Cardiac muscle cell (in vitro differentiated cells and primary cell): ENCODE measurements at regions not wholly inside any gene's neighbourhood (a gene's known extent, or its start where the extent isn't known, plus 50 kb on each side); places are given as distances from the start of the nearest gene placed in this dataset.

Source experiments
- DNase-seq, 2 donors: peaks; one replicate each; pipeline versions ENCODE4 v3.0.0 to v3.0.0-alpha.2; 2010 to 2017; ENCODE audit warnings: low read depth in 1 of 2, low spot score in 1 of 2
- H3K27ac ChIP-seq: fragments of 200-600 bp; sonication (generic); 2 replicates; pipeline ENCODE4 v1.5.1; 2016
- H3K27me3 ChIP-seq: fragments of 200-600 bp; sonication (generic); 2 replicates; pipeline ENCODE4 v1.6.0; 2016; ENCODE audit warnings: control low read depth
- H3K36me3 ChIP-seq: fragments of 200-600 bp; sonication (generic); 2 replicates; pipeline ENCODE4 v1.5.1; 2016; ENCODE audit warnings: control low read depth
- H3K4me1 ChIP-seq: fragments of 200-600 bp; sonication (generic); 2 replicates; pipeline ENCODE4 v1.8.1; 2017; ENCODE audit warnings: low read depth, mild to moderate bottlenecking, mixed run types
- H3K4me3 ChIP-seq: fragments of 200-600 bp; sonication (generic); 2 replicates; pipeline ENCODE4 v1.5.1; 2016; ENCODE audit warnings: mild to moderate bottlenecking
- H3K9me3 ChIP-seq: fragments of 200-600 bp; sonication (generic); 2 replicates; pipeline ENCODE4 v1.5.1; 2017; ENCODE audit warnings: low read depth, mild to moderate bottlenecking, control low read depth
- CTCF ChIP-seq: IDR thresholded peaks from 2 replicates; pipeline ENCODE4 v1.5.1; 2012; ENCODE audit warnings: low read depth, mild to moderate bottlenecking, low read length

- H3K9me3 ChIP-seq: no peaks in the 10 kb centered on the region
- H3K27me3 ChIP-seq: no peaks in the 10 kb centered on the region
- H3K4me1 ChIP-seq: no peaks in the 10 kb centered on the region
- DNase-seq: no peak
- TF ChIP-seq CTCF: no peak
- no peak overlapping the region for H3K4me3 ChIP-seq
- no peak overlapping the region for H3K27ac ChIP-seq
- no peaks in the 10 kb centered on the region for H3K36me3 ChIP-seq
These were observed 83.8 kb upstream of the KLHL29 start for GRCh38 chr2:23301136-23301535.

DNA sequence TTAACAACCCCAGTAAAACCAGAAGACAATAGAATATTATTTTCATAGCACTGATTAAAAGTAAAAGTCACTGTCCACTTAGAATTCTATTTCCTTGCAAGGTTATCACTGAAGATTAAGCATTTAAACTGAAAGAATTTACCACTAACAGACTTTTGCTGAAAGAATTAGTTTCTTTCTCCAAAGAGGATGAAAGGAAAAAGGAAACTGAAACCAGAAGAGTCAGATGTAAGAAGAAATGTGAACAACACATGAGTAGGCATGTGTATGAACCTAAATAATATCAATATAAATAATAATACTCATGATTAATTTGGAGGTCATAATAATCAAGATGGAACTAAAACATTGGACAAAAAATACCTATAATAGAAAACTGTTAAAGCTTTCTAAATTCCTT is 82.4 kb upstream of the KLHL29 start:
- Histone ChIP-seq H3K9me3 (no peaks in the 10 kb centered on the region), H3K4me3 (no peak overlapping the region), H3K27me3 (no peaks in the 10 kb centered on the region), H3K27ac (no peak overlapping the region), H3K4me1 (no peaks in the 10 kb centered on the region), H3K36me3 (no peaks in the 10 kb centered on the region)
- no peak for TF ChIP-seq CTCF
- DNase-seq: no peak

DNA sequence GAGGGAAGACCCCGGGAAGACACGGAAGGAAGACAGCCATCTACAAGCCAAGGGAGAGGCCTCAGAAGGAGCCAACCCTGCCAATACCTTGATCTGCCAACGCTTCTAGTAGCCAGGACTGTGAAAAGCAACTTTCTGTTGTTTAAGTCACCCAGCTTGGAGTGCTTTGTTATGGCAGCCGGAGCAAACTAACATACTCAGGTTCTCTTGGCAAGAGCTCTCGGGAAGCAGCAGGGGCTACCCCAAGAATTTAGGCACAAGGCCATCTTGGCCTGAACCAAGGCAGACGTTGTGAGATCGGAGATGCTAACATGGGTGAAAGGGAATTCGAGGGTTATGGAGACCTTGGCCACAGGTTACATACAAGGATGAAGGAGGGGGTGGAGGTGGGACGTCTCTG is 78.6 kb upstream of the KLHL29 start:
- Histone ChIP-seq H3K4me1 (no peaks in the 10 kb centered on the region), H3K4me3 (no peak overlapping the region), H3K36me3 (no peaks in the 10 kb centered on the region), H3K27me3 (peaks cover 7% of the 10 kb centered on the region), H3K27ac (no peak overlapping the region), H3K9me3 (no peaks in the 10 kb centered on the region)
- no peak for TF ChIP-seq CTCF
- DNase-seq: no peak

- DNase-seq: no peak
- no peak for TF ChIP-seq CTCF
- no peak overlapping the region for H3K4me3 ChIP-seq
- H3K9me3 ChIP-seq: no peaks in the 10 kb centered on the region
- H3K27me3 ChIP-seq: peaks cover 7% of the 10 kb centered on the region
- no peak overlapping the region for H3K27ac ChIP-seq
- H3K36me3 ChIP-seq: no peaks in the 10 kb centered on the region
- no peaks in the 10 kb centered on the region for H3K4me1 ChIP-seq
These were observed 73.8 kb upstream of the KLHL29 start for GRCh38 chr2:23311186-23311585.

- Histone ChIP-seq H3K4me3 (no peak overlapping the region), H3K36me3 (no peaks in the 10 kb centered on the region), H3K4me1 (no peaks in the 10 kb centered on the region), H3K27me3 (peaks cover 8% of the 10 kb centered on the region), H3K9me3 (no peaks in the 10 kb centered on the region), H3K27ac (no peak overlapping the region)
- DNase-seq: peak; percentile 34 to 46
- TF ChIP-seq CTCF: peak; percentile 79
These were observed 71.9 kb upstream of the KLHL29 start for GRCh38 chr2:23312996-23313606.

- no peaks in the 10 kb centered on the region for H3K4me1 ChIP-seq
- no peak for TF ChIP-seq CTCF
- H3K27me3 ChIP-seq: peaks cover 8% of the 10 kb centered on the region
- H3K4me3 ChIP-seq: no peak overlapping the region
- no peaks in the 10 kb centered on the region for H3K9me3 ChIP-seq
- DNase-seq: no peak
- H3K27ac ChIP-seq: no peak overlapping the region
- H3K36me3 ChIP-seq: no peaks in the 10 kb centered on the region
These were observed 70.3 kb upstream of the KLHL29 start for GRCh38 chr2:23314687-23315086.
